ENCODE measurements at regions not wholly inside any gene's neighbourhood (a gene's known extent, or its start where the extent isn't known, plus 50 kb on each side); places are given as distances from the start of the nearest gene placed in this dataset.

GRCh38 chr15:61753018-61753710 is 307.1 kb downstream of the VPS13C start:
- Mint-ChIP-seq H3K27me3 (ENCODE audit: insufficient read depth) (no peaks in the 10 kb centered on the region; the same call in 1 of the 2 replicates), H3K9me3 (peaks cover 18% of the 10 kb centered on the region), H3K27ac (no peak overlapping the region), H3K36me3 (ENCODE audit: low read depth) (no peaks in the 10 kb centered on the region), H3K4me1 (ENCODE audit: low read depth) (no peaks in the 10 kb centered on the region), H3K4me3 (no peak overlapping the region)
- no peak for TF ChIP-seq CTCF (IDR thresholded peaks at IDR 0.05)
- DNase-seq, result no peak

- no peaks in the 10 kb centered on the region for H3K4me1 Mint-ChIP-seq (ENCODE audit: low read depth)
- TF ChIP-seq CTCF (IDR thresholded peaks at IDR 0.05), result no peak
- H3K36me3 Mint-ChIP-seq (ENCODE audit: low read depth), result no peaks in the 10 kb centered on the region
- no peak overlapping the region for H3K4me3 Mint-ChIP-seq
- no peak overlapping the region for H3K27ac Mint-ChIP-seq
- H3K27me3 Mint-ChIP-seq (ENCODE audit: insufficient read depth), result no peaks in the 10 kb centered on the region; the same call in 1 of the 2 replicates
- no peak for DNase-seq
- H3K9me3 Mint-ChIP-seq, result peaks cover 11% of the 10 kb centered on the region
These were observed 308.2 kb downstream of the VPS13C start for GRCh38 chr15:61752001-61752400.

GRCh38 chr15:61750271-61751084 is 309.8 kb downstream of the VPS13C start:
- H3K27me3 Mint-ChIP-seq (ENCODE audit: insufficient read depth), result no peaks in the 10 kb centered on the region; the same call in 1 of the 2 replicates
- H3K36me3 Mint-ChIP-seq (ENCODE audit: low read depth), result no peaks in the 10 kb centered on the region

GRCh38 chr15:61749169-61749568 is 311.1 kb downstream of the VPS13C start:
- no peak for DNase-seq
- TF ChIP-seq CTCF (IDR thresholded peaks at IDR 0.05), result no peak
- Mint-ChIP-seq H3K4me3 (no peak overlapping the region), H3K4me1 (ENCODE audit: low read depth) (no peaks in the 10 kb centered on the region), H3K27me3 (ENCODE audit: insufficient read depth) (no peaks in the 10 kb centered on the region), H3K27ac (no peak overlapping the region), H3K9me3 (peaks cover 15% of the 10 kb centered on the region), H3K36me3 (ENCODE audit: low read depth) (no peaks in the 10 kb centered on the region)

More at GRCh38 chr15:61750271-61751084, 309.8 kb downstream of the VPS13C start:
- Mint-ChIP-seq H3K4me3 (no peak overlapping the region), H3K27ac (no peak overlapping the region), H3K4me1 (ENCODE audit: low read depth) (no peaks in the 10 kb centered on the region), H3K9me3 (peaks cover 7% of the 10 kb centered on the region)
- TF ChIP-seq CTCF (IDR thresholded peaks at IDR 0.05), result no peak
- DNase-seq, result no peak

GRCh38 chr15:61748529-61748928 is 311.7 kb downstream of the VPS13C start:
- Mint-ChIP-seq H3K27me3 (ENCODE audit: insufficient read depth) (no peaks in the 10 kb centered on the region), H3K9me3 (peaks cover 22% of the 10 kb centered on the region), H3K36me3 (ENCODE audit: low read depth) (no peaks in the 10 kb centered on the region), H3K27ac (no peak overlapping the region), H3K4me3 (no peak overlapping the region), H3K4me1 (ENCODE audit: low read depth) (no peaks in the 10 kb centered on the region)
- DNase-seq, result no peak
- TF ChIP-seq CTCF (IDR thresholded peaks at IDR 0.05), result no peak

Data from HFFc6 (cell line).